ENCODE measurements at regions not wholly inside any gene's neighbourhood (a gene's known extent, or its start where the extent isn't known, plus 50 kb on each side); places are given as distances from the start of the nearest gene placed in this dataset.

DNA sequence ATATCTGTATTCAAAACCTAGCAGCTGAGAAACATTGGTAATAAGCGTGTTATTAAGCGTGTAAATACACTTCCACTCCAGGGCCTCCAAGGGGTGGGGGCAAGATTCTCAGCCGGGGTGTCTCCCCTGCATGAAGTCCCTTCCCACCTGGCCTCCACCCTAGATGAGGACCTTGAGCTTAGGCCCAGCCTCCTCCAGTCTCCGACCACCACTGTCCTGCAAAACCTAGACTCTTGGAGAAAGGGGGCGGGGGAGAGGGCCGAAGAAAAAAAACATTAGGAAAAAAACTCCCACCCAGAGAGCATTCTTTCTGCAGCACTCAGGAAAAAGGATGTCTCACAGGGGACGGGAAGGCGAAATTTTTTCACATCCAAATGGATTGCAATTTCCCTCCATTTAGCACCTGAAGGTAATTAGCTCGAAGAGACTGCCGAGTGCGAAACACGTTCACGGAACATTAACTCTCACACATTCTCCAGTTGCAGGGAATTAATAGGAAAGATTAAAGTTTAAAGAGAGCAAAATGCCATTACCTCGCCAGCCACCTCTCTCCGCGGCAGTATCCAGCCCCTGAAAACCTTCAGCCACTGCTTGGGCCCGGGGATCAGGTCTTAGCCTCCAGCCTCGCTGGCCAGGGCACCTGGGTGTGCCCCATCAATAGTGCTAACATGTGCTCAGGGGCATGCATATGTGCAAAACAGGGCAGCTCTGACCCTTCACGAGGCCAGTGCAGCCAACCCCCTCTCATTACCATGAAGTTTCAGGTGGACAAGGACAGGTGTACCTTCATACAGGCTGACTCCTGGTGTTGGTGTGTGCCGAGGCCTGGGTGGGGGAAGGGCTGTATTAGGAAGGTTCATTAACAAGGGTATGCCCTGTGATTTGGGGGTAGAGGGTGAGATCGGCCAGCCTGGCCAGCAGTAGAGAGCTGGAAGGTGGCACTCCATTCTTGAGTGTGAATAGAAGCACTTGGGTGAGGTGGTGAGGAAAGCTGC lies 77.2 kb downstream of the HIF1AN start:
- no peak for DNase-seq
- no peak for TF ChIP-seq POLR2A (IDR thresholded peaks at IDR 0.05; ENCODE audit: low read length)
- TF ChIP-seq GATA1 (IDR thresholded peaks at IDR 0.05; ENCODE audit: low read depth, low read length), result no peak

DNA sequence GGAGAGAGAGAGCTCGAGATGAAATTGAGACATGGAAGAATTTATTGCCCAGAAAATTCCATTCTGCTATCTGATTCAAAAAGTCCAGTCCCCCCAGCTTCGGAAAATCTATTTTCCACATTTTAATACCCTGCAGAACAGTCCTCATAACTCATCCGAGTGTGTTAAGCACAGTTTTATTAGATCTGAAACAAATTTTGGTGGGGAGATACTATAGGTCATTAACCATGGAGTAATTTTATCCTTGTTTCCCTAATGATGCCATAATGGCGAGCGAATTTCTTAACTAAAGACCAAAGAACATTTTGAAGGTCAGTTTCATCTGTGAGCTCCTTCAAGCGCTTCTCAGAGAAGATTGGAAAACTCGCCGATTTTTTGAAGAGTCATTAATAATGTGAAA lies 78.1 kb downstream of the HIF1AN start:
- no peak for DNase-seq
- no peak for TF ChIP-seq GATA1 (IDR thresholded peaks at IDR 0.05; ENCODE audit: low read depth, low read length)
- no peak for TF ChIP-seq POLR2A (IDR thresholded peaks at IDR 0.05; ENCODE audit: low read length)

DNA sequence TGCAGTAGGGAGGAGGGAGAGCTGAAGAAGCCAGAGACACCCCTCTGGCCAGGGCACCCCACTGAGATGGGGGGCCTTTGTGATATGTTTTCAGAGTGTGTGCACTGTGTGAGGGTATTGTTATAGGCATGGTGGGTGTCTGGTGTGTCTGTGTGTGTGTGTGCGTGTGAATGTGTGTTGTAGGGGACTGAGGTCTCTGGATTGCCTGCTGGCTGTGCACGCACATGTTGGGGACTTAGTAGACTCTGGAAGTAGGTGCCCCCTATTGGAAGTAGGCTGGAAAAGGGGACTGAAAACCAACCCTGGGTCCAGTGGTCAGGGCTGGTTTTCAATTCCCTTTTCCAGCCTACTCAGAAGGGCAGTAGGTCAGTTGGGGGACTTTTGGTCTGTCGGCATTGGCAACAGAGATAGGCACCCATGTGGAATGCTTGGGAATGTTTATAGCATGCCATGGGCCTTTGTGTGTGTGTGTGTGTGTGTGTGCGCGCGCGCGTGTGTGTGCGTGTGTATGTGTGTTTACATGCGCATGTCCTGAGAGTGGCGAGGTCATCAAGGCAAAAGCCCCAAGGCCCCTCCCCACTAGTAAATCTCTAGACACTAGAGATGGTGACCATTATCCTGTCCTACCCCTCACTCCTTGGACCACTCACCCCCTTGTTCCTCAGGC lies 78.8 kb downstream of the HIF1AN start:
- TF ChIP-seq POLR2A (IDR thresholded peaks at IDR 0.05; ENCODE audit: low read length) (no peak), GATA1 (IDR thresholded peaks at IDR 0.05; ENCODE audit: low read depth, low read length) (no peak)
- DNase-seq, result no peak

DNA sequence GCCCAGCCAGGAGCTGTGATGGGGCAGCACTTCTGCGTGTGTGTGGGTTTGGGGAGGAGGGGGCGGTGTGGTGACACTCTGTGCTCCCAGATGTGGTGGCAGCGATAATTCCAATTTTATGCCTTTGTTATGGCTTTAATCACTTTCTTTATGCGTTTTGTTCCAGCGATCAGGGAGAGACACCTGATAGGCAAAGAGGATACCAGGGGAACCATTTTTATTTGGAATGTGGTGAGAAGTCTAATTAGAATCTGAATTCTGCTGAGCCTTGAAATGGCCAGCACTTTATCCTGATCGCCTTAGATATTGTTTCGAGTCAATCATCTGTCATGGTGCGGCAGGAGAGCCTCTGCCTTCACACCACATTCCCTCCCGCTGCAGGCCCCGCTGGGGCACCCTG lies 79.5 kb downstream of the HIF1AN start:
- no peak for DNase-seq
- TF ChIP-seq GATA1 (IDR thresholded peaks at IDR 0.05; ENCODE audit: low read depth, low read length) (no peak), POLR2A (IDR thresholded peaks at IDR 0.05; ENCODE audit: low read length) (no peak)

DNA sequence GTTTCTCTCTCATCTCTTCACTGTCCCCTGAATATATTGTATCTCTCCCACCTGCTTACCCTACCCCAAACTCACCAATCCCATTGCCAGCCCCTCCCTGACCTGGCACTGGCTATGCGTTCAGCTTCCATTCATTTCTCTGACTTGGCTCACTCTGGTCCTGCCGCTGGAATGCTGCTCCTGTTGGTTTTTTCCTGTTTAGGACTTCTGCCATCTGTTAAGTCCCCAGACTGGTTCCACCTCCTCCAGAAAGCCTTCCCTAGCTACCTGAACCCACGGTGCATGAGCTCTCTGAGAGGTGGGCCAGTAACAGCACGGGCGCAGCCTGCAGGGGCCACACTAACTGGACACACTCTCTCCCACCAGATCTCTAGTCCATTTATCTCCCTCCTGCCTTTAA lies 80.2 kb downstream of the HIF1AN start:
- TF ChIP-seq GATA1 (IDR thresholded peaks at IDR 0.05; ENCODE audit: low read depth, low read length) (no peak), POLR2A (IDR thresholded peaks at IDR 0.05; ENCODE audit: low read length) (no peak)

DNA sequence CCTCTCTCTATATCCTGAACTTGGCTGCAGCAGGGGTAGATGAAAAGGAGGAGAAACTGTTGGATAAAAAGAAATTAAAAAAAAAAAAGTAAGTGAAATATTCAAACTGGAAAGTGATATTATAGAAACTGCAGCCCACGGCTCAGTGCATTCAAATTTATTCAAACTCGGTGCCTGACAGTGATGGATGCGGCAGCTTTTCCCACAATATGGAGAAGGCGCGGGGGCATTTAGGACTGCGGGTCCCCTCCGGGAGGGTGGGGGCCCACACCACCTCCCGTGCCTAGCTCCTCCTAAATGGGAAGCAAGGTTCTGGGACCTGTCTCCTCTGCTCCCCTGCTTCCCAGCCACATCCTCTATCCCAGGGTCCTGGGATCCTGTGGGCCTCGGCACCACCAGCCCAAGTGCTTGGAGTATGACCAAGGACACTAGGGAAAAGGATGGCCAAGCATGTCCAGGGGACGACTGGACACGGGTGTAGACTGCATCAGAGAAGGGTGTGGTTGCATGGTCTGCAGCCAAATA lies 82.4 kb downstream of the HIF1AN start:
- TF ChIP-seq POLR2A (IDR thresholded peaks at IDR 0.05; ENCODE audit: low read length), result no peak
- TF ChIP-seq GATA1 (IDR thresholded peaks at IDR 0.05; ENCODE audit: low read depth, low read length), result no peak
- DNase-seq, result no peak

More for the DNA sequence above, 80.2 kb downstream of the HIF1AN start:
- DNase-seq, result no peak

DNA sequence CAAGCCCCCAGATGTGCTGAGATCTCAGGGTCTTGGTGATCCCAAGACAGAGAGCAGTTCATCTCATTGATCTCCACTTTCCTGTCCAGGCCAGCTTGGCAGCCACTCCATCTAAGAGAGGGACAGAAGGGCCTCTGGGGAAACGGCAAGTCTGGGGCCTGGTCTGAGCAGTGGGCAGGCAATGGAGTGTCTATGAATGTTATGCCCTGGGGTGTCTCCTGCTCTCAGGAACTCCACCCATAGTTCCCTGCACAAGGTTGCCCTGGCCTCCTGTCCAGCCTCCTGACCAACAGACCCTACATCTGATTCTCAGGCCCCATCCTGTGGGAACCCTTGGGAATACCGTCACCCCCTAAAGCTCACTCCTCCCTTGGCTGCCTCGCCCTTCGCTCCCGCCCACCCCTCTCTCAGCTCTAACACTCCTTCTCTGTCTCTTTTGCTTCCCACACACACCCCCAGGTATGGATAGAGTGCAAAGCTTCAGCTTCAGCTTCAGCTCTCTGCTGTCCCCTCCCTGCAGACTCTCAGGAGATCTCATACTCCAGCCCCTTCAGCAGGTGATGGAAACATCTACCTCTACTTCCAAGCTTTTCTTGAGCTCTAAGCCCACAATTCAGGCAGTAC lies 83.0 kb downstream of the HIF1AN start:
- TF ChIP-seq POLR2A (IDR thresholded peaks at IDR 0.05; ENCODE audit: low read length) (no peak), GATA1 (IDR thresholded peaks at IDR 0.05; ENCODE audit: low read depth, low read length) (no peak)
- no peak for DNase-seq

DNA sequence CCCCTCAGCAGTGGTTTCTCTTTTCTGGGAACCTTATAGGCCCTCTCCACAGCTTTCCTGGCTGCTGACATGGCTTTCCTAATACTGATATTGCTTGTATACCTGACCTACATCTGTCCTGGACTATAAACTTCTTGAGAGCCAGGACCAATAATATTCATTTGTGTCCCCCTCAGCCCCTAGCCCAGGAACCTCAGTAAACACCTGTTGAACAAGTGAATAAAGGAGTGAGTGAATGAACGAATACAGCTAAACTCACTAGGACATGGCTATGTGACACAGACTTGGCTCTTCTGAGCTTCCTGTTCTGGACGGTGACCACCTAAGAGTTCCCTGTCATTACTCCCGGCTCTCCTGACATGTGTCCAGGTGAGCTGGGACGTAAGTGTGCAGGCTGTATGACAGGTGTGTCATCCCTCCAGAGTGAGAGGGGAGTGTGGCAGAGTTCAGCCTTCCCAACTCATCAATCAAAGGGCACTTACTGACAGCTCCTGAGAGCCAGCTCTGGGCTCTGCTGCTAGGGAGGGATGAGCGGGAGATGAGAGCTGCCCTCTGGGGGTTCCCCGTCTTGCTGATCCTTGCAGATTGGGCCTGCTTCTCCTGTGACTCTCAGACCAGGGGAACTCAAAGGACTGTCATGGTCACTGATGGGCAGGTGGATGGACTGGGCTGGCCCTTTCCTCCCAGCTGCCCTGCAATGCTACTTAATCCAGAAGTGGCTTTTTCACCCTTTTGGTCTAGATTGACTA lies 84.5 kb downstream of the HIF1AN start:
- TF ChIP-seq GATA1 (IDR thresholded peaks at IDR 0.05; ENCODE audit: low read depth, low read length) (no peak), POLR2A (IDR thresholded peaks at IDR 0.05; ENCODE audit: low read length) (no peak)
- no peak for DNase-seq

DNA sequence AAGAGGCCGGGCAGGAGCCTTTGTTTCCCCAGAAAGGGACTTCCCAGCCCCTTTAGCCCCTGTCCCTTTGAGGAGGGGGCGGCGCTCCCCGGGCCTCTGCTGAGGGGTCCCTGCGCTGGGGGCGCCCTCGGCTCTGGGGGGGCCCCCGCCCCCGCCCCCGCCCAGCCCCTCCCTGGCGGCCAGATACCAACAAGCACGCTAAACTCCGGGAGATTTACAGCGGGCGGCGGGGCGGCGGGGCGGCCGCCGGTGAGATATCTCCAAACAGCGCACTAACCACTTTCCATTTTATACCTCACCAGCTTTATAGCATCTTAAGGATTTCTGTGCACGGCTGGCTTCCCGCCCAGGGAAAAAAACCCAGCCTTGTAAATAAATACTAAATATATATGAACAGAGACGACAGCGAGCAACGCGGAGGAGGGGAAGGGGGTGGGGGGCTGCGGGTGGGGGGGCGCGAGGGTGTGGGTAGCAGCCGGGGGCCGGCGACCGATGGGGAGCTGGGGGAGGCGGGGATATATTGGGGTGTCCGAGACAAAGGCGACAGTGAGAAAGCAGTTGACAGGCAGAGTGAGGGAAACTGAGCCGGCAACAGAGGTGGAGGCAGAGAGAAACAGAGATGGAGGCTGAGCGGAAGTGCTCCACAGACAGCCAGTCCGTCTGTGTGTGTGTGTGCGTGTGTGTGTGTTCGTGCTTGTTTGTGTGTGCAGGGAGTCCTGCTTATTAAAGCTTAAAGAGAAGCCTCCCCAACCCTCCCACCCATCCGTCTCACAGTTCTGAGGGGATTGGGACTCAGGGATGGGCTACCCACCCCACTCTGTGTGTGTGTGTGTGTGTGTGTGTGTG lies 85.8 kb downstream of the HIF1AN start:
- no peak for DNase-seq
- TF ChIP-seq POLR2A (IDR thresholded peaks at IDR 0.05; ENCODE audit: low read length) (no peak), GATA1 (IDR thresholded peaks at IDR 0.05; ENCODE audit: low read depth, low read length) (no peak)

DNA sequence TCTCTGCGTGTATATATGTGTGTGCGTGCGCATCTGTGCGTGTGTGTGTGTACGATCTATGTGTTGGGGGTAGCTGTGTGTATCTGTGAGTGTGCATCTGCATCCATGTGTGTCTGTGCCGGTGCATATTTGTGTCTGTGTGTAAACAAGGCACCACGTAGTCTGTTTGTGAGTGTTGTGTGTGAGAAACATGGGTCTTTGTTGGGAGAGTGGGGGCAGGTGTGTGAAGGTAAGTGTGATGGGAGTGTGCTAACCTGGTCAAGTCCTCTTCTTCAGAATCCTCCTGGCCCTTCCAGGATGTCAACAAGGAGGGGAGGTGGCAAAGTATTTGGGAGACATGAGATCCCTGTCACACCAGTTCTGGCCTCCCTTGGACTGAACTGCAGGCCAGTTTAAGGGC lies 87.2 kb downstream of the HIF1AN start:
- TF ChIP-seq GATA1 (IDR thresholded peaks at IDR 0.05; ENCODE audit: low read depth, low read length) (no peak), POLR2A (IDR thresholded peaks at IDR 0.05; ENCODE audit: low read length) (no peak)

DNA sequence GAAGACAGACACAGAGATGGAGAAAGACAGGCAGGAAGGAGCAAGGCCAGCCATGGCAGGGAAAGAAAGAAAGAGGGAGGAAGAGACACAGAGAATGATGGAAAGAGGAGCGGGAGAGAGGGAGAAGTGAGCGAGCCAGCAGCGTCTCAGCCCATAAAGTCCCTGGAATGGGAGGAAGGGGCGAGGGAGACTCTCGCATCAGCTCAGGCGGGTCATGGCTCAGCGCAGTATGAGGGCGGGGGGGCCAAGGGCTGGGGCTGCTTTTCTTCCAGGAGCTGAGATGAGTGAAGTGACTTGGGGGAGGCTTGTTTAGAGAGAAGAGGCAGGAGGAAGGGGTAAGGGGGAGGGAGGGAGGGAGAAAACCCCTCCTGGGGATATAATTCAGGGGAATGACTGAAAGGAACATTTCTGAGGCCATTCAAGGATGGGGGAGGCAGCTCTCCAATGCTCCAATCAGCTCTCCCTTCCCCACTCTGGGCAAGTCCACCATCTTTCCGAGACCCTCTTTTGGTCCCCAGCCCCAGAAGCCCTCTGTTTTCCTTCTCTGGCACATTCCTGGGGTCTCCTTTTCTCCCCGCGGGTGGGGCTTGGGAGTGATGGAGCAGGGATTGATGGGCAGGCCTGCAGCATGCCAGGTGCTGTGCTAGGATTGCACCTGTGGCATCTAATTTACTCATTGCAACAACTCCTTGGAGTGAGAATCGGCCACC lies 87.9 kb downstream of the HIF1AN start:
- TF ChIP-seq POLR2A (IDR thresholded peaks at IDR 0.05; ENCODE audit: low read length), result no peak
- no peak for TF ChIP-seq GATA1 (IDR thresholded peaks at IDR 0.05; ENCODE audit: low read depth, low read length)
- no peak for DNase-seq

More for the DNA sequence above, 87.2 kb downstream of the HIF1AN start:
- no peak for DNase-seq

DNA sequence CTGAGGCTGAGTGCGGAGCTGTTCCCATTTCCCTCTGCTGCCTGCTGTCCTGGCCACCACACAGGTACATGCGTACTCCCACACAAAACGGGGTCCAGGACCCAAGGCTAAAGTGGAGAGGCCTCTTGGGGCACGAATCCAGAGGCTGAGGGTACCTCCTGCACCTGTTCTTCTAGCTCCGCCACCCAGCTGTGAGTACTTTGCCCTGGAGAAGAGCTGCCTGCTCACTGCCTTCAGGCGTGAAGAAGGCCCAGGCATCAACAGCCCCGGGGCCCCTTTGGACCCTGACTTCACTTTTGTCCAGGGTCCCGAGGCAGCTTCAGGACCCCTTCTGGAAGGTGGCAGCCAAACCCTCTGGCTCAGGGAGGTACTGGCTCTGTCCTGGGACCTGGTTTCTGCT lies 88.6 kb downstream of the HIF1AN start:
- no peak for DNase-seq
- TF ChIP-seq POLR2A (IDR thresholded peaks at IDR 0.05; ENCODE audit: low read length) (no peak), GATA1 (IDR thresholded peaks at IDR 0.05; ENCODE audit: low read depth, low read length) (no peak)

Data from erythroblast (primary cell).